Panc1 (cell line): ENCODE measurements at regions not wholly inside any gene's neighbourhood (a gene's known extent, or its start where the extent isn't known, plus 50 kb on each side); places are given as distances from the start of the nearest gene placed in this dataset.

Experiments
- ATAC-seq: fragments of 200-7000 bp; cut with Tn5 transposase; 2 replicates; pipeline ENCODE4 v1.9.1; 2020; ENCODE audit warnings: mild to moderate bottlenecking, moderate library complexity
- BruUV-seq: library from RNA; stranded (reverse); fragments of 400-500 nt; replicated peaks from 2 replicates; lab custom pipeline; 2021; lab: Mats Ljungman, UMichigan
- CTCF ChIA-PET: fragments of 300-600 bp; sonication (Branson Sonifier 250); formaldehyde crosslinking; loops from one replicate; lab custom pipeline; 2022; ENCODE audit warnings: antibody characterized with exemption; lab: Charles Lee
- POLR2A ChIA-PET: fragments of 300-600 bp; sonication (Branson Sonifier 250); formaldehyde crosslinking; loops from one replicate; lab custom pipeline; 2022; ENCODE audit warnings: antibody characterized with exemption; lab: Charles Lee
- DNase-seq: peaks from one replicate; pipeline ENCODE4 v3.0.0-alpha.2; 2010; ENCODE audit warnings: low read depth, low spot score
- H3K27ac ChIP-seq: 2 replicates; pipeline ENCODE4 v1.5.1; 2011; ENCODE audit warnings: mild to moderate bottlenecking, low read length, inconsistent platforms
- H3K27me3 ChIP-seq: fragments of 200-500 bp; sonication (Bioruptor generic); 2 replicates; pipeline ENCODE4 v1.6.0; 2014; ENCODE audit warnings: low read length, inconsistent platforms; ENCODE audit not compliant: control insufficient read depth, insufficient read depth
- H3K36me3 ChIP-seq: fragments of 200-500 bp; sonication (Bioruptor generic); 2 replicates; pipeline ENCODE4 v1.5.1; 2014; ENCODE audit warnings: inconsistent platforms, mild to moderate bottlenecking, low read length, moderate library complexity; ENCODE audit not compliant: control insufficient read depth, insufficient read depth
- H3K4me1 ChIP-seq: 2 replicates; pipeline ENCODE4 v1.5.1; 2011; ENCODE audit warnings: inconsistent platforms, mild to moderate bottlenecking, low read length, moderate library complexity; ENCODE audit not compliant: control insufficient read depth, insufficient read depth
- H3K4me3 ChIP-seq, 2 experiments: 2 replicates each; pipeline ENCODE4 v1.5.1; 2011 to 2012; ENCODE audit warnings: low read depth in 2 of 2, low read length in 2 of 2, mild to moderate bottlenecking in 2 of 2, inconsistent platforms in 1 of 2, moderate library complexity in 1 of 2
- H3K9me3 ChIP-seq: fragments of 200-500 bp; sonication (Bioruptor generic); 2 replicates; pipeline ENCODE4 v1.5.1; 2014; ENCODE audit warnings: low read depth, mild to moderate bottlenecking, inconsistent platforms, low read length, moderate library complexity; ENCODE audit not compliant: control insufficient read depth, insufficient read depth
- POLR2AphosphoS5 ChIP-seq: IDR thresholded peaks from 2 replicates; pipeline ENCODE4 v1.6.1; 2012; ENCODE audit warnings: mild to moderate bottlenecking, low read depth, low read length, moderate library complexity
- REST ChIP-seq, 2 experiments: IDR thresholded peaks; 2 replicates each; pipeline ENCODE4 v1.6.1; 2011 to 2012; ENCODE audit warnings: low read depth in 2 of 2, control low read depth in 1 of 2, low read length in 1 of 2, mild to moderate bottlenecking in 1 of 2, moderate library complexity in 1 of 2; ENCODE audit not compliant: insufficient read depth in 1 of 2
- SIN3A ChIP-seq: IDR thresholded peaks from 2 replicates; pipeline ENCODE4 v1.6.1; 2012; ENCODE audit warnings: low read depth, mild to moderate bottlenecking, low read length, moderate library complexity, borderline replicate concordance; ENCODE audit not compliant: insufficient read depth
- TCF7L2 ChIP-seq: IDR thresholded peaks from 2 replicates; pipeline ENCODE4 v1.6.1; 2011; ENCODE audit warnings: mild to moderate bottlenecking, low read depth, low read length, inconsistent platforms
- in situ Hi-C: cut with HindIII; loops from 2 replicates; pipeline ENCODE4 v1.10.0; 2016; ENCODE audit warnings: low sequenced_read_pairs, low pct_unique_long_range_greater_than_20kb
- intact Hi-C: fragments of 100-400 bp; cut with micrococcal nuclease; formaldehyde crosslinking; loops from one replicate; pipeline ENCODE4 v1.10.0; 2022; ENCODE audit not compliant: unreplicated experiment
- TF ChIP-seq, protein P1 (sequence below): fragments of 450-650 bp; IDR thresholded peaks from 2 replicates; pipeline ENCODE4 v1.5.1; 2017; ENCODE audit warnings: mild to moderate bottlenecking

DNA sequence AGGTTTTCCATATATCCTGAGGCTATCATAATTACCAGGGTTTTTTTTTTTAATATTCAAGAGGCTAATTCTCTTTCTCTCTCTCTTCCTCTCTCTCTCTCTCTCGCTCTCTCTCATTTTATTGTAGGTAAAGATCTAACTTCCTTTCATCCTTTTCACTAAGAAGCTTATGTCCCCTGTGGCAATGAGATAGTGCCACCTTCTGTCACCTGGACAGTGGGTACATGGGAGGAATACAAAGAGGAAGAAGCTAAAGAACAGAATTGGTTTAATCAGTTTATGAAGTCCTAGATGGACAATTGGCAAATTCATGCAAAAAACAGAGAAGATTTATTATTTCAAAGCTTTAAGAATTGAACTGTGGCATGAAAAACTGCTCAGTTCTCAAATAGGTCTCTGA lies 1582.3 kb upstream of the TMEFF2 start:
- in situ Hi-C loops: no loop called here

DNA sequence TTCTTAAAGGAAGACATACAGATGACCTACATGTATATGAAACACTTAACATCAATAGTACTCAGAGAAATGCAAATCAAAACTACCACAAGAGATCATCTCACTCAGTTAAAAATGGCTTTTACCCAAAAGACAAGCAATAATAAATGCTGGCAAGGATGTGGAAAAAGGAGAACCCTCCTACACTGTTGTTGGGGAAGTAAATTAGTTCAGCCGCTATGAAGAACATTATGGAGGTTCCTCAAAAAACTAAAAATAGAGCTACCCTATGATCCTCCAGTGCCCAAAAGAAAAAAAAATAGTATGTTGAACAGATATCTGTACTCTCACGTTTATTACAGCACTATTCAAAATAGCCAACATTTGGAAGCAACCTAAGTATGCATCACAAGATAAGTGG lies 1579.4 kb upstream of the TMEFF2 start:
- Histone ChIP-seq H3K4me1 (no peaks in the 10 kb centered on the region), H3K9me3 (no peaks in the 10 kb centered on the region), H3K27ac (no peak overlapping the region), H3K36me3 (no peaks in the 10 kb centered on the region), H3K27me3 (no peaks in the 10 kb centered on the region), H3K4me3 (no peak overlapping the region)
- BruUV-seq: no TSS peak
- intact Hi-C loops: no loop called here
- in situ Hi-C loops: no loop called here
- ChIA-PET POLR2A (no interaction called here), CTCF (no interaction called here)
- no peak for ATAC-seq
- DNase-seq: no peak
- TF ChIP-seq, protein P1, sequence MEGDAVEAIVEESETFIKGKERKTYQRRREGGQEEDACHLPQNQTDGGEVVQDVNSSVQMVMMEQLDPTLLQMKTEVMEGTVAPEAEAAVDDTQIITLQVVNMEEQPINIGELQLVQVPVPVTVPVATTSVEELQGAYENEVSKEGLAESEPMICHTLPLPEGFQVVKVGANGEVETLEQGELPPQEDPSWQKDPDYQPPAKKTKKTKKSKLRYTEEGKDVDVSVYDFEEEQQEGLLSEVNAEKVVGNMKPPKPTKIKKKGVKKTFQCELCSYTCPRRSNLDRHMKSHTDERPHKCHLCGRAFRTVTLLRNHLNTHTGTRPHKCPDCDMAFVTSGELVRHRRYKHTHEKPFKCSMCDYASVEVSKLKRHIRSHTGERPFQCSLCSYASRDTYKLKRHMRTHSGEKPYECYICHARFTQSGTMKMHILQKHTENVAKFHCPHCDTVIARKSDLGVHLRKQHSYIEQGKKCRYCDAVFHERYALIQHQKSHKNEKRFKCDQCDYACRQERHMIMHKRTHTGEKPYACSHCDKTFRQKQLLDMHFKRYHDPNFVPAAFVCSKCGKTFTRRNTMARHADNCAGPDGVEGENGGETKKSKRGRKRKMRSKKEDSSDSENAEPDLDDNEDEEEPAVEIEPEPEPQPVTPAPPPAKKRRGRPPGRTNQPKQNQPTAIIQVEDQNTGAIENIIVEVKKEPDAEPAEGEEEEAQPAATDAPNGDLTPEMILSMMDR: no peak
- TF ChIP-seq TCF7L2: no peak
- TF ChIP-seq SIN3A: no peak
- TF ChIP-seq REST (IDR thresholded peaks at IDR 0.05; ENCODE audit: insufficient read depth in 1 of 2, low read depth in 2 of 2, low read length in 1 of 2): no peak
- TF ChIP-seq POLR2AphosphoS5: no peak

More for the DNA sequence above, 1582.3 kb upstream of the TMEFF2 start:
- CTCF ChIA-PET: no interaction called here
- H3K9me3 ChIP-seq: 0 out of 2 replicates have a peak, but pooled peaks cover 2% of the 10 kb centered on the region
- H3K27ac ChIP-seq: no peak overlapping the region
- H3K36me3 ChIP-seq: no peaks in the 10 kb centered on the region
- no TSS peak for BruUV-seq
- H3K4me1 ChIP-seq: no peaks in the 10 kb centered on the region
- ATAC-seq: no peak
- no peak for DNase-seq
- no peaks in the 10 kb centered on the region for H3K27me3 ChIP-seq
- intact Hi-C loops: no loop called here
- POLR2A ChIA-PET: no interaction called here
- TF ChIP-seq, protein P1: no peak; the same call in 1 of the 2 replicates
- no peak for TF ChIP-seq TCF7L2
- no peak for TF ChIP-seq POLR2AphosphoS5
- no peak for TF ChIP-seq REST (IDR thresholded peaks at IDR 0.05; ENCODE audit: insufficient read depth in 1 of 2, low read depth in 2 of 2, low read length in 1 of 2)
- TF ChIP-seq SIN3A: no peak
- no peak overlapping the region for H3K4me3 ChIP-seq
